IPS DF 6.9 (cell line): ENCODE measurements at regions not wholly inside any gene's neighbourhood (a gene's known extent, or its start where the extent isn't known, plus 50 kb on each side); places are given as distances from the start of the nearest gene placed in this dataset.

Experiments used
- DNase-seq: peaks from one replicate; pipeline ENCODE4 v3.0.0-alpha.2; 2013; ENCODE audit warnings: low read depth, low spot score
- H3K27ac ChIP-seq: one replicate; pipeline ENCODE4 v1.5.1; 2013; ENCODE audit warnings: low read length, control low read depth
- H3K27me3 ChIP-seq: 2 replicates; pipeline ENCODE4 v1.6.1; 2013; ENCODE audit warnings: mild to moderate bottlenecking, low read length; ENCODE audit not compliant: control insufficient read depth, insufficient read depth
- H3K36me3 ChIP-seq: 2 replicates; pipeline ENCODE4 v1.6.1; 2013; ENCODE audit warnings: low read length; ENCODE audit not compliant: control insufficient read depth, insufficient read depth
- H3K4me1 ChIP-seq: 2 replicates; pipeline ENCODE4 v1.6.1; 2013; ENCODE audit warnings: low read length; ENCODE audit not compliant: control insufficient read depth, insufficient read depth
- H3K4me3 ChIP-seq: 2 replicates; pipeline ENCODE4 v1.5.1; 2013; ENCODE audit warnings: mild to moderate bottlenecking, low read length
- H3K9me3 ChIP-seq: 2 replicates; pipeline ENCODE4 v1.6.1; 2013; ENCODE audit warnings: low read length, inconsistent platforms; ENCODE audit not compliant: control insufficient read depth, insufficient read depth
- WGBS: extraction: QIAGEN DNeasy Blood & Tissue Kit; methylation state at CpG from one replicate; pipeline ENCODE4 v1.1.7; 2013; ENCODE audit warnings: mixed read lengths, missing lambda C conversion rate; ENCODE audit not compliant: insufficient read length, insufficient coverage; 5-methylcytosine and 5-hydroxymethylcytosine counted together

GRCh38 chr9:88691811-88692210, 156.8 kb downstream of the NXNL2 start:
- no CpG with 5 or more reads among the region's 2 CpGs for WGBS
- no peak overlapping the region for H3K27ac ChIP-seq
- no peaks in the 10 kb centered on the region for H3K27me3 ChIP-seq
- no peak for DNase-seq
- H3K4me1 ChIP-seq: no peaks in the 10 kb centered on the region
- no peaks in the 10 kb centered on the region for H3K9me3 ChIP-seq
- H3K4me3 ChIP-seq: no peak overlapping the region
- H3K36me3 ChIP-seq: no peaks in the 10 kb centered on the region

GRCh38 chr9:88692827-88693226, 157.8 kb downstream of the NXNL2 start:
- no peaks in the 10 kb centered on the region for H3K36me3 ChIP-seq

GRCh38 chr9:88694625-88695024, 159.6 kb downstream of the NXNL2 start:
- Histone ChIP-seq H3K36me3 (no peaks in the 10 kb centered on the region), H3K27me3 (no peaks in the 10 kb centered on the region), H3K4me1 (no peaks in the 10 kb centered on the region), H3K9me3 (no peaks in the 10 kb centered on the region), H3K27ac (no peak overlapping the region), H3K4me3 (no peak overlapping the region)
- WGBS: no CpG with 5 or more reads among the region's 12 CpGs
- DNase-seq: no peak

More at GRCh38 chr9:88692827-88693226, 157.8 kb downstream of the NXNL2 start:
- Histone ChIP-seq H3K27me3 (no peaks in the 10 kb centered on the region), H3K9me3 (no peaks in the 10 kb centered on the region), H3K4me3 (no peak overlapping the region), H3K27ac (no peak overlapping the region), H3K4me1 (no peaks in the 10 kb centered on the region)
- WGBS: no CpG with 5 or more reads among the region's 2 CpGs
- DNase-seq: no peak

- no peaks in the 10 kb centered on the region for H3K4me1 ChIP-seq
- no peaks in the 10 kb centered on the region for H3K27me3 ChIP-seq
- no peaks in the 10 kb centered on the region for H3K36me3 ChIP-seq
- H3K9me3 ChIP-seq: no peaks in the 10 kb centered on the region
- WGBS: no CpG with 5 or more reads among the region's 9 CpGs
- H3K27ac ChIP-seq: no peak overlapping the region
- H3K4me3 ChIP-seq: no peak overlapping the region
- DNase-seq: no peak
Observed at GRCh38 chr9:88696501-88696900, 161.5 kb downstream of the NXNL2 start.

GRCh38 chr9:88697764-88698432, 162.9 kb downstream of the NXNL2 start:
- no peak overlapping the region for H3K27ac ChIP-seq
- no peaks in the 10 kb centered on the region; the same call in 1 of the 2 replicates for H3K4me1 ChIP-seq
- H3K4me3 ChIP-seq: no peak overlapping the region
- DNase-seq: no peak
- no CpG with 5 or more reads among the region's 8 CpGs for WGBS
- H3K36me3 ChIP-seq: no peaks in the 10 kb centered on the region
- no peaks in the 10 kb centered on the region for H3K9me3 ChIP-seq
- H3K27me3 ChIP-seq: no peaks in the 10 kb centered on the region

- H3K27me3 ChIP-seq: no peaks in the 10 kb centered on the region
- H3K4me1 ChIP-seq: no peaks in the 10 kb centered on the region; the same call in 1 of the 2 replicates
- no peak overlapping the region for H3K4me3 ChIP-seq
- WGBS: no CpG with 5 or more reads among the region's 2 CpGs
- no peak overlapping the region for H3K27ac ChIP-seq
- no peaks in the 10 kb centered on the region for H3K36me3 ChIP-seq
- no peaks in the 10 kb centered on the region for H3K9me3 ChIP-seq
- no peak for DNase-seq
Observed at GRCh38 chr9:88702985-88703384, 168.0 kb downstream of the NXNL2 start.

- Histone ChIP-seq H3K4me1 (no peaks in the 10 kb centered on the region; the same call in 1 of the 2 replicates), H3K27me3 (no peaks in the 10 kb centered on the region), H3K27ac (no peak overlapping the region), H3K36me3 (no peaks in the 10 kb centered on the region), H3K9me3 (no peaks in the 10 kb centered on the region), H3K4me3 (no peak overlapping the region; the same call in 1 of the 2 replicates)
- WGBS: no CpG with 5 or more reads among the region's 38 CpGs
- no peak for DNase-seq
Observed at GRCh38 chr9:88706193-88707113, 171.5 kb downstream of the NXNL2 start.

GRCh38 chr9:88710449-88710848, 175.5 kb downstream of the NXNL2 start:
- no peaks in the 10 kb centered on the region for H3K4me1 ChIP-seq
- H3K4me3 ChIP-seq: no peak overlapping the region
- DNase-seq: no peak
- no peaks in the 10 kb centered on the region for H3K27me3 ChIP-seq
- no peaks in the 10 kb centered on the region for H3K9me3 ChIP-seq
- no peak overlapping the region for H3K27ac ChIP-seq
- no CpG with 5 or more reads among the region's 2 CpGs for WGBS
- no peaks in the 10 kb centered on the region for H3K36me3 ChIP-seq

- Histone ChIP-seq H3K4me3 (no peak overlapping the region), H3K4me1 (no peaks in the 10 kb centered on the region), H3K9me3 (no peaks in the 10 kb centered on the region), H3K36me3 (no peaks in the 10 kb centered on the region), H3K27ac (no peak overlapping the region), H3K27me3 (no peaks in the 10 kb centered on the region)
- no peak for DNase-seq
Observed at GRCh38 chr9:88711719-88712118, 176.7 kb downstream of the NXNL2 start.

GRCh38 chr9:88712484-88712883, 177.5 kb downstream of the NXNL2 start:
- H3K9me3 ChIP-seq: no peaks in the 10 kb centered on the region
- H3K27ac ChIP-seq: no peak overlapping the region
- no peaks in the 10 kb centered on the region for H3K27me3 ChIP-seq
- WGBS: no CpG with 5 or more reads among the region's 2 CpGs
- H3K36me3 ChIP-seq: no peaks in the 10 kb centered on the region
- no peaks in the 10 kb centered on the region for H3K4me1 ChIP-seq
- H3K4me3 ChIP-seq: no peak overlapping the region
- no peak for DNase-seq
